Upper lobe of right lung (tissue), 1 donor: ENCODE measurements at regions not wholly inside any gene's neighbourhood (a gene's known extent, or its start where the extent isn't known, plus 50 kb on each side); places are given as distances from the start of the nearest gene placed in this dataset.
A peak's percentile ranks its signal among the peaks of the same experiment; 100 is the strongest.

Experiments used
- ATAC-seq: fragments of 200-7000 bp; cut with Tn5 transposase; one replicate; pipeline ENCODE4 v1.9.1; 2020; ENCODE audit warnings: mild to moderate bottlenecking, moderate library complexity
- DNase-seq: peaks from one replicate; pipeline ENCODE4 v3.0.0-alpha.2; 2020
- H3K27ac ChIP-seq: fragments of 200-600 bp; one replicate; pipeline ENCODE4 v1.8.0; 2022
- H3K27me3 ChIP-seq: fragments of 200-600 bp; one replicate; pipeline ENCODE4 v1.8.0; 2022; ENCODE audit warnings: mild to moderate bottlenecking
- H3K36me3 ChIP-seq: fragments of 200-600 bp; one replicate; pipeline ENCODE4 v1.8.0; 2022
- H3K4me1 ChIP-seq: fragments of 200-600 bp; one replicate; pipeline ENCODE4 v1.8.0; 2022
- H3K4me3 ChIP-seq: fragments of 200-600 bp; one replicate; pipeline ENCODE4 v1.8.0; 2022; ENCODE audit warnings: mild to moderate bottlenecking
- H3K9me3 ChIP-seq: fragments of 200-600 bp; one replicate; pipeline ENCODE4 v1.8.0; 2022
- CTCF ChIP-seq: fragments of 200-600 bp; IDR thresholded peaks from one replicate; pipeline ENCODE4 v1.8.0; 2022; ENCODE audit warnings: antibody characterized with exemption
- intact Hi-C: fragments of 100-400 bp; cut with DNase I; formaldehyde crosslinking; loops from one replicate; pipeline ENCODE4 v1.11.0; 2022
- donor health status: DM: no; HTN: yes; CAD: no; lungs with severe emphysema.

GRCh38 chr16:58820411-58820810 lies 86.3 kb upstream of the GOT2 start:
- H3K4me1 ChIP-seq: no peaks in the 10 kb centered on the region

GRCh38 chr16:58815181-58815888 lies 81.2 kb upstream of the GOT2 start:
- TF ChIP-seq CTCF: no peak
- no peak for ATAC-seq
- intact Hi-C loops: no loop called here

More at GRCh38 chr16:58820411-58820810, 86.3 kb upstream of the GOT2 start:
- intact Hi-C loops: no loop called here
- no peaks in the 10 kb centered on the region for H3K9me3 ChIP-seq
- H3K36me3 ChIP-seq: no peaks in the 10 kb centered on the region
- no peak for TF ChIP-seq CTCF
- no peak overlapping the region for H3K4me3 ChIP-seq
- no peak overlapping the region for H3K27ac ChIP-seq
- no peak for ATAC-seq
- H3K27me3 ChIP-seq: no peaks in the 10 kb centered on the region
- no peak for DNase-seq

GRCh38 chr16:58814348-58814801 lies 80.3 kb upstream of the GOT2 start:
- Histone ChIP-seq H3K27me3 (no peaks in the 10 kb centered on the region), H3K4me3 (peak overlapping the region; percentile 22), H3K36me3 (no peaks in the 10 kb centered on the region), H3K9me3 (no peaks in the 10 kb centered on the region), H3K27ac (no peak overlapping the region), H3K4me1 (no peaks in the 10 kb centered on the region)
- intact Hi-C loops: no loop called here
- peak; percentile 82 for TF ChIP-seq CTCF
- ATAC-seq (peak; percentile 81), DNase-seq (peak; percentile 65)

More at GRCh38 chr16:58815181-58815888, 81.2 kb upstream of the GOT2 start:
- DNase-seq: no peak
- no peak overlapping the region for H3K4me3 ChIP-seq
- H3K9me3 ChIP-seq: no peaks in the 10 kb centered on the region
- H3K27ac ChIP-seq: no peak overlapping the region
- H3K4me1 ChIP-seq: no peaks in the 10 kb centered on the region
- H3K36me3 ChIP-seq: no peaks in the 10 kb centered on the region
- H3K27me3 ChIP-seq: no peaks in the 10 kb centered on the region

GRCh38 chr16:58809213-58809612 lies 75.1 kb upstream of the GOT2 start:
- ATAC-seq (no peak), DNase-seq (no peak)
- TF ChIP-seq CTCF: no peak
- intact Hi-C loops: no loop called here
- no peaks in the 10 kb centered on the region for H3K36me3 ChIP-seq
- no peaks in the 10 kb centered on the region for H3K27me3 ChIP-seq
- no peaks in the 10 kb centered on the region for H3K4me1 ChIP-seq
- H3K4me3 ChIP-seq: no peak overlapping the region
- H3K9me3 ChIP-seq: no peaks in the 10 kb centered on the region
- no peak overlapping the region for H3K27ac ChIP-seq

GRCh38 chr16:58807276-58807675 lies 73.2 kb upstream of the GOT2 start:
- TF ChIP-seq CTCF: no peak
- intact Hi-C loops: no loop called here
- no peaks in the 10 kb centered on the region for H3K36me3 ChIP-seq
- no peaks in the 10 kb centered on the region for H3K27me3 ChIP-seq
- no peak overlapping the region for H3K27ac ChIP-seq
- ATAC-seq (no peak), DNase-seq (no peak)
- no peaks in the 10 kb centered on the region for H3K9me3 ChIP-seq
- H3K4me3 ChIP-seq: no peak overlapping the region
- H3K4me1 ChIP-seq: no peaks in the 10 kb centered on the region

- H3K4me3 ChIP-seq: no peak overlapping the region
- H3K27ac ChIP-seq: no peak overlapping the region
- H3K4me1 ChIP-seq: no peaks in the 10 kb centered on the region
- ATAC-seq (no peak), DNase-seq (no peak)
- H3K9me3 ChIP-seq: no peaks in the 10 kb centered on the region
- intact Hi-C loops: no loop called here
- H3K27me3 ChIP-seq: no peaks in the 10 kb centered on the region
- H3K36me3 ChIP-seq: no peaks in the 10 kb centered on the region
- TF ChIP-seq CTCF: no peak
Observed at GRCh38 chr16:58801838-58802237, 67.7 kb upstream of the GOT2 start.
